GM19239 (cell line): ENCODE measurements at regions not wholly inside any gene's neighbourhood (a gene's known extent, or its start where the extent isn't known, plus 50 kb on each side); places are given as distances from the start of the nearest gene placed in this dataset.
"Not testable (repeated sequence)": the region's sequence is repeated elsewhere in the genome, so short reads cannot be mapped to it uniquely, and the experiment has no call there.

Experiments used
- DNase-seq: peaks from one replicate; pipeline ENCODE4 v3.0.0; 2011; ENCODE audit warnings: low spot score; ENCODE audit not compliant: insufficient read length
- FAIRE-seq: peaks from 2 replicates; lab custom pipeline; 2011; peaks lifted over from hg19 to GRCh38; lab: Jason Lieb, UNC

GRCh38 chr13:26853323-26853722 is 92.7 kb upstream of the GPR12 start:
- FAIRE-seq: no peak
- no peak for DNase-seq

- no peak for FAIRE-seq
- no peak for DNase-seq
These were observed 86.7 kb upstream of the GPR12 start for GRCh38 chr13:26847281-26847680.

DNA sequence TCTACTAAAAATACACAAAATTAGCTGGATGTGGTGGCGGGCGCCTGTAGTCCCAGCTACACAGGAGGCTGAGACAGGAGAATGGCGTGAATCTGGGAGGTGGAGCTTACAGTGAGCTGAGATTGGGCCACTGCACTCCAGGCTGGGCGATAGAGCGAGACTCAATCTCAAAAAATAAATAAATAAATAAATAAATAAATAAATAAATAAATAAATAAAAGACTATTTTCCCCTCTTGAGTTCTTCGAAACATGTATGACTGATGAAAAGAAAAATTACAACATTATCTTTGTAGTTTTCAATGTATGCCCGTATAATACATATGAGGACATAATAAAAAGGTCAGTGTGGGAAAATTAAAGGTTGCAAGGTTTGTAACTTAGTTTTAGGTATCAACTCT is 84.5 kb upstream of the GPR12 start:
- FAIRE-seq, DNase-seq: not testable (repeated sequence)

DNA sequence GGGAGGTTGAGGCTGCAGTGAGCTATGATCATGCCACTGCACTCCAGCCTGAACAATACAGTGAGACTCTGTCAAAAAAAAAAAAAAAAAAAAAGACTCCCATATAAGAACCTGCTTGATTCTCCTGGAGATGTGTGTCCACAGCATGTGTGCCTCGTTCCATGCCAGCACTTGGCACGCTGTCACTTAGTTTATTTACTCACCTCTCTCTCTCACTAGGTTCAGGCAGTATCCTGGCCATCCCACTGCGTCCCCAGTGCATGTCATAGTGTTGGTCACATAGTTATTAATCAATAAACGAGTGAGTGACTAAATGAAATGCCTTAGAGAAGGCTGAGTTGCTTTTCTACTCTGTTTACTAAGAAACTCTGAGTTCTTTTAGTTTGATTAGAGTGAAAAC is 79.1 kb upstream of the GPR12 start:
- DNase-seq: no peak

GRCh38 chr13:26838821-26839220 is 78.2 kb upstream of the GPR12 start:
- no peak for FAIRE-seq
- no peak for DNase-seq

More for the DNA sequence above, 79.1 kb upstream of the GPR12 start:
- FAIRE-seq: no peak

DNA sequence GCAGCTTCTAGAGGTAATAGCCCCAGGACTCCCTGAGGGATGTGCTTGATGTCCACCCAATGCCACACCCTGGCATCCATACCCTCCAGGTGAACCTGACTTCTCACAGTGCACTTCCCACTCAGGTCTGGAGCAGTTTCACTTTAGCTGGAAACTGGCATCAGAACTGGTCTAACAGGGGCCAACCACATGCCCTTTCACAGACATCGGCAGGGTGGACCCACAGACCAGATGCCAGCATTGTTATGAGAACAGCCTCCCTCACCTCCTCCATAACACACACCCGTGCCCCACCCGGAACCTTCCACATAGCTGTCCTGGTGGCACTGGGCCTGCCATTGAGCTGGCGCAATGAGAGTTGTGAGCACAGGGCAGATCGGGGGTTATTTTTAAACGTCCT is 77.4 kb upstream of the GPR12 start:
- DNase-seq (no peak), FAIRE-seq (no peak)

GRCh38 chr13:26837102-26837501 is 76.5 kb upstream of the GPR12 start:
- DNase-seq (no peak), FAIRE-seq (no peak)

- DNase-seq: no peak
- no peak for FAIRE-seq
These were observed 76.0 kb upstream of the GPR12 start for GRCh38 chr13:26836626-26837025.

DNA sequence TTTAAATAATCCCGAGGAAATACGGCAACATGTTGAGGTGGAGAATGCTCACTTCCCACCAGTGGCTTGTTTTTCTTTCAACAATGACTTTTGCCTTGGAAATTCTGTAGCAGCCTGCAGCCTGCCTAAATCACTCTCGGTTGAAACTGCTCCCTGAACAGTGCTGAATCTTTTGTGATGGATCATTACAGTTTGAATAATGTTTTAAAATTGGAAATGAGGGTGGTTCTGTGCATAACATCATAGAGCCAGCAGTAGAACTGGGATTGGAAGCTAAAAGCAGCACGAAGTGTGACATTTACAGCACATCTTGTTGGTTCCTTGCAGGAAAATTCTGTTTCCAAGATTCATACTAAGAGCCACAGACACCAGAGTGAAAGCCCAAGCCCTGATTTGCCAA is 74.1 kb upstream of the GPR12 start:
- DNase-seq (no peak), FAIRE-seq (no peak)

DNA sequence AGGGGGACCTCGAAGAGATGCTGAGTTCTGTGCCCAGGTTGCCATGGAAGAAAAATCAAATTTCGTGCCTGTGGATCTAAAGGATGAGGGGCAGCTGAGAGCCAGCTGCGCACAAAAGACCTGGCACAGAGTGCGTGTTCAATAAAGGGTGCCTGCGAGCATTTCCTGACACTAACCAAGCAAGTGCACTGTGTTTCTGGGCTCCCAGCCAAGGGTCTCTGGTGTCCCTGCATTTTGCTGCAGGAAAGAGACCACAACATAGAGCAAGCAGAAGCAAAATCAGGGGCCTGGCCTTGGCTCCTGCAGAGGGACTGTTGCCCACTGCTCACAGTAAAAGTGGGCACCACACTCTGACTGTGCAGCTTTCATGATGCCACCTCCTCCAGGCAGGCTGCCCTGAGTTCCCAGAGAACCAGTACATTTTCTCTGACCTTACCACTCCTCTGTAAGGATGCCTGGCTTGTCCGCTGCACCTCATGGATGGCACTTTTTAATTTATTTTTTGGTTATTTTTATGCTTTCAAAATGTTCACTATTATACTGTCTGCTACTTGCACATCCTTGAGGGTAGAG is 70.8 kb upstream of the GPR12 start:
- no peak for FAIRE-seq
- DNase-seq: no peak

DNA sequence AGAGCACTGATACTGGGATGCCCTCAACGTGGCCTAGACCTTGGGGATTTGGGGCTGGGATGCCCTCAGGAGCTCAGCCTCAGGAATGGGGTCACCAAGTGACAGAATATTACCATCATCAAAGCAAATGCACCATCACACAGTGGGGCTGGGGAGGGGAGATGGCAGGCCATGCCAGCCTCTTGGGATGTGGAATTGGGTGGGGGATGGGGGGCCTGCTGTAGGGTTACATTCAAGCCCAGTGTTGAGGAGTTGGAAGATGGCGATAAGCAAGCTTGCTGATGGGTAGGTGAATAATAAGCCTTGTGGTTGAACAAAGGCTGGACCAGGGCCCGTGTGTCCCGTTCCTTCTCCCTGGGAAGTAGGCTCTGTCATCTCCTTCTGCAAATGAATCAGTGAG is 69.1 kb upstream of the GPR12 start:
- no peak for FAIRE-seq
- DNase-seq: no peak

DNA sequence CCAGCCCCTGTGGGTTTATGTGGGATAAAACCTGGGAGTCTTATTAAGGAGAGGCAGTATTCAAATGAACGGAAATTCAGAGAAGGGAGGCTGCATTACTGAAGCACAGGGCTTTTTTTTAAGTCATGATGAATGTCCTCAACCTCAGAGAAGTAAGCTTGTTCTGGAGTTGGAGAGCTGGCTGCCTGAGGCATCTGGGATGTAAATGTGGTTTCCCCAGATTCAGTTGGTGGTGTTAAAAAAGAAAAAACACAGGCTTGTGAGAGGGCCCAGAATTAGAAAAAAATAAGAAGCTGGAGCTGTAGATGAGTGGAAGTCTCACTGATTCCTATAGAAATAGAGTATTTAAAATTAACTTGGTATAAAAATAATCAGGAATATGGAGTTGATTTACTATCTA is 64.0 kb upstream of the GPR12 start:
- DNase-seq (no peak), FAIRE-seq (no peak)

- DNase-seq: no peak
- no peak for FAIRE-seq
These were observed 61.6 kb upstream of the GPR12 start for GRCh38 chr13:26822146-26822545.

GRCh38 chr13:26821672-26822071 is 61.1 kb upstream of the GPR12 start:
- DNase-seq (no peak), FAIRE-seq (no peak)

DNA sequence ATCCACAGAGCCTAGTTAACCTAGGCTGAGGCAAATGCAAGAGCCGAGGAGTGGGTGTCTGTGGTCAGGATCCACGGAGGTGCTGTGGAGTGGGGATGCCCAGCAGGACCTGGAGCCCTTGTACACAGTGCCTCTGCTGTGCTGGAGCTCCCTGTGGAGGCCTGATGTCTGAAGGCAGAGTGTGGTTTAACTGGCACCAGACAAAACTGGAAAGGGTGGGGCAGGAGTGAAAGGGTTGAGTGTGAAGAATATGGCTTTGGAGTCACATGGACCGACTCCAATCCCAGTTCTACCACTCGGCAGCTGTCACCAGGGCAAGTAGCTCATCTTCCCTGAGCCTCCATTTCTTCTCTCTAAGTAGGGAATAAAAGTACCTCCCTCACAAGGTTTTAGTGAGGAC is 60.3 kb upstream of the GPR12 start:
- DNase-seq: no peak
- no peak for FAIRE-seq

GRCh38 chr13:26819046-26819445 is 58.5 kb upstream of the GPR12 start:
- no peak for FAIRE-seq
- no peak for DNase-seq

GRCh38 chr13:26816881-26817280 is 56.3 kb upstream of the GPR12 start:
- DNase-seq (no peak), FAIRE-seq (no peak)

GRCh38 chr13:26813980-26814348 is 53.4 kb upstream of the GPR12 start:
- FAIRE-seq: no peak
- DNase-seq: no peak

- DNase-seq (no peak), FAIRE-seq (no peak)
These were observed 52.9 kb upstream of the GPR12 start for GRCh38 chr13:26813321-26813979.

GRCh38 chr13:26811581-26811980 is 51.0 kb upstream of the GPR12 start:
- FAIRE-seq: no peak
- DNase-seq: no peak
